DMS153 treated with DMSO at 0.1 percent for 48 hours (cell line): ENCODE measurements at regions not wholly inside any gene's neighbourhood (a gene's known extent, or its start where the extent isn't known, plus 50 kb on each side); places are given as distances from the start of the nearest gene placed in this dataset.
A peak's percentile ranks its signal among the peaks of the same experiment; 100 is the strongest.
"Not testable (repeated sequence)": the region's sequence is repeated elsewhere in the genome, so short reads cannot be mapped to it uniquely, and the experiment has no call there.

ENCODE experiments used
- DNase-seq: peaks from one replicate; lab custom pipeline; 2025; ENCODE audit not compliant: unreplicated experiment; lab: John Stamatoyannopoulos, UW

DNA sequence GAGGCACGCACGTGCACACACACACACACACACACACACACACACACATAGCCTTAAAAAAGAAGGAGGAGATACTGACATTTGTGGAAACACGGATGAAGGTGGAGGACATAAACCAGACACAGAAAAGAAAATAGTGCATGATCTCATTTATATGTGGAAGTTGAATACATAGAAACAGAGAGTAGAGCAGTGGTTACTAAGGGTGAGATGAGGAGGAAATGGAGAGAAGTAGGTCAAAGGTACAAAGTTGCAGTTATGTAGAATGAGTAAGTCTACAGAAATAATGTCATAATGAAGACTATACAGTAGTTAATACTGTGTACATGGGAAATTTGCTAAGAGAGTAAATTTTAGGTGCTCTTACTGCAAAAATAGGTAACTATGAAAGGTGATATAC is 412.2 kb upstream of the CDH9 start:
- DNase-seq = peak; percentile 53

- not testable (repeated sequence) for DNase-seq
These were observed 401.0 kb upstream of the CDH9 start for GRCh38 chr5:27439383-27439782.

- no peak for DNase-seq
These were observed 399.3 kb upstream of the CDH9 start for GRCh38 chr5:27437594-27438200.

DNA sequence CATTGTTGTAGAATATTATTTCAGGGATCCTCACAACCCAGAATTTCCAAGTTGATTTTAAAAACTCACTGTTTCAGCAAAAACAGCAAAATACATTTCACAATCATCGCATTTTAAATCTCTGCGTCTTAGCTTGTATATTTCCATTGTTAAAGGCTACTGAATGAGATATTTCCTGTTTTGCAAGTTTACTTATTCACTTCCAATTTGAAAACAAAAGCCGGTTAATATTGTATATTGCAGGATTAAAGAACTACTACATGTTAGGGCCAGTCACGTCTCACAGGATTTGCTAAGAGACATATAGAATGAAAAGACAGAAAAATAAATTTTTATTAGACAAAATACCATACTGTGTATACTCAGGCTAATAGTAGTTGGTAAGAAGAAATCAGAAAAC is 395.9 kb upstream of the CDH9 start:
- no peak for DNase-seq

- DNase-seq = no peak
These were observed 375.7 kb upstream of the CDH9 start for GRCh38 chr5:27414099-27414498.

- DNase-seq = no peak
These were observed 374.0 kb upstream of the CDH9 start for GRCh38 chr5:27412384-27412783.

DNA sequence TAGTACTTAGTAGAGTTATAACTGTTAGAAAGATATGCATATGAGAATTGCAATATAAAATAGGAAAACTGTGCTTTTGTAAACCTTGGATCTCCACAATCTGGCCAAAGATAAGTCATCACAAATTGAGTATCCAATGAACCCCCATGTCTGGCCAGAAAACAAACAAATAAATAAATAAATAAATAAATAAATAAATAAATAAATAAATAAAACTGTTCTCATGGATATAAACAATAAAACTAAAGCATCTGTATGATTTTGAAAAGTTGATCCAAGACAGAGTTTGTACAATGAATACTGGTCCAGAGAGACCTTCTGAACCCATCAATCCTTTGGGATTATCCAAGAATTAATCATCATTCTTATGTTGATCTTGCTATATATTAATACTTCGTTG is 367.6 kb upstream of the CDH9 start:
- no peak for DNase-seq

DNA sequence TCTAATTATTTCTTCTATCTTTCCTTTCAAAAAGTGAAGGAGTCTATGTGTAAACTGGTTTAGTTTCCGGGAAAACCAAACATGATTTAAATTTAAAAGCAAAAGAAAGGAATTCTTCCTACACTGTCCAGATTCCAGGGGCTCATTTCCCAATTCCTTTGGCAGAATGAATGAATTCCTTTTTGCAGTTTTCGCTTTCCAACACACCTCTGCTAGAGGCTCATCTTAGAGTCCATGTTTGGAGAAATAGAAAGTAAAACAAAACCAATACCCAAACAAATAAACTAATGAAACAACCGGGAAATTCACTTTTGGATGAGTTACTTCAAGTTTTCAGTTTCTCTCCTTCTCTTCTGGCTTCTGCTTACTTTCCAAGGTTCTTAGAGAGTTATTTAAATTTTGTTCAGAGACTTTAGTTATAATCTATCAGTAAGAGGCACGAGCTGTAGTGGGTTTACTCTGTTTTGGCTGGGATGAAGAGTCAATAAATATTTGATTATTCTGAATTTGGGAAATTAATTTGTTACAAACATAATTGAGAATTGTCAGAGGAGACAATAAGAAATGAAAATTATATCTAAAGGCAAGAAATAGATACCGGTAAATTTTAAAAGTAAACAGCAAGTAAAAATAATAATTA is 365.0 kb upstream of the CDH9 start:
- DNase-seq = no peak

GRCh38 chr5:27402828-27403227 is 364.4 kb upstream of the CDH9 start:
- DNase-seq = no peak

- no peak for DNase-seq
These were observed 358.6 kb upstream of the CDH9 start for GRCh38 chr5:27396998-27397397.

DNA sequence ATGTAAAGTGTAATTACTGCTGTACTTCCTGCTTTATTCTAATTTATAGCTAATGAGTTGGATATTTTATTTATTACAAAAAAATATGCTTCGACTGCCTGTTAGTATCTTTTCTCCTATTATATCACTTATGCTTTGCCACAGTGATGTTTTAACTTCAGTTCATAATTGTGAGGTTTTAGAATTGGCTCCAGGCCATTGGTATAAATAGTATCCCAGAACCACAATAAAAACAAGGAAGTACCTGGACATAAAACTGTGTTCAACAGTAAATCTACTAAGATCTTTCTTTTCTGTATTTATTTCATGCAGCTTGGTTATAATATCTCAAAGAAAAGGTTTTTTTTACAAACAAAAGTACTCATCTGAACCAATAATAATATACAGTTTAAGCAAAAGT is 354.3 kb upstream of the CDH9 start:
- peak; percentile 5 for DNase-seq

- no peak for DNase-seq
These were observed 351.3 kb upstream of the CDH9 start for GRCh38 chr5:27389696-27390095.

DNA sequence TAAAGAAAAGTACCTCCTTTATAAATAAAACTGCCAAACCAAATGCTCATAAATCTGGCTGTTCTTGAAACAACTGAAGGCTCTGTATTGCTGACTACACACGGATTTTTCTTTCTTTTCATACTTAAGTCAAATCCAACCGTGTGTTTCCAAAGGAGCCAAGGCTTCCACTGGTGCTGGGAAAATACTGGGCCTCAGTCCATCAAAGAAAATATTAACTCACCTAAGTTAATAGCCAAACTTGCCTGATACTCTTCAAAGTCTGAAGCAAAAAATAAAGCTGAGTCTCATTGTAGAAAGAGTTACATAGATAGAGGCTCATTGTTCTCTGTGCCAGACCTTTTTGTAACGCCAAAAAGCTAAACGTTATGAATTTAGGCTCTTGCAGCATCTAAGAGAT is 350.4 kb upstream of the CDH9 start:
- no peak for DNase-seq

DNA sequence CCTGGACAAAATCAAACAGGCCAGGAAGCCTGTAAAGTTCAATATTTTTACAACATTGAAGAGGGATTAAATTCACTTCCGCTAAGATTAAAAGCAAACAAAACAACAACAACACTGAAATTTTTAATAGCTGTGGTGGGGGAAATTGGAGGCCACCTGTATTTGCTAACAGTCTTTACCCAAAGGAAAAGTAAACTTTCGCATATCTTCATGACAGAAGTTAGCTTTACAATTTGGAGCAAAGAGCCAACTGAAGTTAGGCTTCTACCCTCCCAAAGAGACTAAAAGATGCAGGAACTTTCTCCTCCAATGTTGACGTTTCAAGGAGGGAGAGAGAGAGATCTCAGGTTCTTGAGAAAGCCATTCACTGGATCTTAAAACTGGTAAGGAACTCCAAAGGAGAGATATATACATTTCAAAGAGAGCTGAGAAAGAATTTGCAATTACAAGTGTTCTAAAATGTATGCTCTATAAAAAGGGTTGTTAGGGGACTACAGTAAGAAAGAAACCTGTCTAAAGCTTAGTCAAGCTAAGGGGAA is 349.2 kb upstream of the CDH9 start:
- no peak for DNase-seq

GRCh38 chr5:27381686-27382085 is 343.3 kb upstream of the CDH9 start:
- no peak for DNase-seq

DNA sequence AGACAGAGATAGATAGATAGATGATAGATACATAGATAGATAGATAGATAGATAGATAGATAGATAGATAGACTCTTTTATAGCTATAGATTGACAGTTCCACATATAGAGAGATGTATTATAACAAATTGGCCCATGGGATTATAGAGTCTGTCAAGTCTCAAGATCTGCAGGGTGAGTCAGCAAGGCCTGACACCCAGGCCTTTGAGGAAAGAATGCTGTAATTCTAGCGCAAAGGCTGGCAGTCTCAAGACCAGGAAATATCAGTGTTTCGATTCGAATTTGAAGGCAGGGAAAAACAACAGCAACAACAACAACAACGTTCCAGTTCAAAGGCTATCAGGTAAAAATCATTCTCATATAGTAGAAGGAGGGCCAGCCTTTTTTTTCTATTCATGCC is 339.2 kb upstream of the CDH9 start:
- no peak for DNase-seq

- no peak for DNase-seq
These were observed 315.6 kb upstream of the CDH9 start for GRCh38 chr5:27353970-27354369.

DNA sequence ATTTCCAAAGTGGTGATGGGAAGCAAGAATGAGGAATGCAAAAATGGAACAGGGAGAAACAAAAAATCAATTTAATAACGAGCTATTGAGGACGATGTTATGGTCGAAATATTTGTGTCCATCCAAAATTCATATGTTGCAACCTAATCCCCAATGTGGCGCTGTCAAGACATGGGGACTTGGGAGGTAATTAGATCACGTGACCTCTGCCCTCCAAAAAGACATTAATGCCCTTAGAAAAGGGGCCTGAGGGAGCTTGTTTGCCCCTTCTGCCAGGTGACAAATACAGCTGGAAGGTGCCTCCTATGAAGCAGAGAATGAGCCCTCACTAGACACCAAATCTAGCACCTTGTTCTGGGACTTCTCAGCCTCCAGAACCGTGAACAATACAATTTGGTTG is 315.2 kb upstream of the CDH9 start:
- no peak for DNase-seq

- DNase-seq = no peak
These were observed 303.0 kb upstream of the CDH9 start for GRCh38 chr5:27341342-27341741.

DNA sequence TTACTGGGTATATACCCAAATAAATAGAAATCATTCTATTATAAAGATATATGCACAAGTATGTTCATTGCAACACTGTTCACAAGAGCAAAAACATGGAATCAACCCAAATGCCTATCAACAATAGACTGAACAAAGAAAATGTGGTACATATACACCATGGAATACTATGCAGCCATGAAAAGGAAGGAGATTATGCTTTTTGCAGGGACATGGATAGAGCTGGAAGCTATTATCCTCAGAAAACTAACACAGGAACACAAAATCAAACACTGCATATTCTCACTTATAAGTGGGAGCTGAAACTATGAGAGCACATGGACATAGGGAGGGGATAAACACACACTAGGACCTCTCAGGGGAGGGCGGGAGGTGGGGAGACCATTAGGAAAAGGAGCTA is 298.4 kb upstream of the CDH9 start:
- DNase-seq = no peak

DNA sequence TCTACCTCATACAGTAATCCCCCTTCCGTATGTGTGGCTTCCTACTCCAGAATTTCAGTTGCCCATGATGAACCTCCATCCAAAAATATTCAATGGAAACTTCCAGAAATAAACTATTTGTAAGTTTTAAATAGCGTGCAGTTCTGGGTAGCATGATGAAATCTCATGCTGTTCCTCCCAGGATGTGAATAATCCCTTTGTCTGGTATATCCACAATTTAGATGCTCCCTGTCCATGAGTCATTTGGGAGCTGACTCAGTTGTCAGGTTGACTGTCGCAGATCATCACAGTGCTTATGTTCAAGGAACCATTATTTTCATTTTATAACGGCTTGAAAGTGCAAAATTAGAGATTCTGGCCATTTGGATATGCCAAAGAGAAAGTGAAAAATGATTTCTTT is 290.1 kb upstream of the CDH9 start:
- DNase-seq = no peak

DNA sequence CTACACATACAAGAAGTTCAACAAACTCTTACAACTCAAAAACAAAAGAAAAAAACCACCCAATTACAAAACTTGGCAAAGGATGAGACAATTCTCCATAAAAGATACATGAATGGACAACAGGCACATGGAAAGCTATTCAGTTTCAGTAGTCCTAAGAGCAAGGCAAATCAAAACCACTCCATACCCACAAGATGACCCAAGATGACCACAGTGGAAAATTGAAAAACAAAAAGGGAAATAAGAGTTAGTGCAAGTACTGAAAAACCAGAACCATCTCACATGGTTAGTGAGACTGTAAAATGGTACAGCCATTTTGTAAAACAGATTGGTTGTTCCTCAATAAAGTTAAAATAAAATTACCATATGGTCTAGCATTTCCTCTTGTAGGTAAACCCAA is 287.1 kb upstream of the CDH9 start:
- no peak for DNase-seq

GRCh38 chr5:27318701-27319100 is 280.3 kb upstream of the CDH9 start:
- no peak for DNase-seq
